SU-DHL-6 (cell line): ENCODE measurements at regions not wholly inside any gene's neighbourhood (a gene's known extent, or its start where the extent isn't known, plus 50 kb on each side); places are given as distances from the start of the nearest gene placed in this dataset.

ENCODE experiments used
- H2AFZ ChIP-seq: fragments of 200-600 bp; sonication (generic); 2 replicates; pipeline ENCODE4 v1.6.1; 2014; ENCODE audit warnings: low read depth, mild to moderate bottlenecking, moderate library complexity, mixed read lengths, antibody characterized with exemption, low read length; ENCODE audit not compliant: severe bottlenecking
- H3F3A ChIP-seq: fragments of 200-600 bp; shearing (Covaris generic); 2 replicates; pipeline ENCODE4 v1.6.0; 2016; ENCODE audit warnings: antibody characterized with exemption, mild to moderate bottlenecking; ENCODE audit not compliant: insufficient read depth
- H3K27ac ChIP-seq: fragments of 200-600 bp; sonication (generic); 2 replicates; pipeline ENCODE4 v1.5.1; 2016; ENCODE audit warnings: low read depth, mild to moderate bottlenecking, low read length, moderate library complexity, mixed read lengths
- H3K27me3 ChIP-seq: fragments of 200-600 bp; sonication (generic), shearing (Covaris generic); 2 replicates; pipeline ENCODE4 v1.6.0; 2014; ENCODE audit warnings: mild to moderate bottlenecking, low read length
- H3K36me3 ChIP-seq: fragments of 200-600 bp; sonication (generic); 2 replicates; pipeline ENCODE4 v1.6.1; 2014; ENCODE audit warnings: mild to moderate bottlenecking, low read length, mixed read lengths
- H3K4me2 ChIP-seq: fragments of 300-600, 200-600 bp; shearing (Covaris generic), sonication (generic); 2 replicates; pipeline ENCODE4 v1.6.0; 2014; ENCODE audit warnings: low read length, low read depth, mild to moderate bottlenecking; ENCODE audit not compliant: poor library complexity, severe bottlenecking
- H3K4me3 ChIP-seq: fragments of 200-600 bp; sonication (generic); 2 replicates; pipeline ENCODE4 v1.5.1; 2014; ENCODE audit warnings: antibody characterized with exemption, low read length, mild to moderate bottlenecking, mixed read lengths; ENCODE audit not compliant: insufficient read depth, poor library complexity, severe bottlenecking
- H3K79me2 ChIP-seq: fragments of 200-600 bp; sonication (generic); 2 replicates; pipeline ENCODE4 v1.6.1; 2014; ENCODE audit warnings: mild to moderate bottlenecking, low read length, moderate library complexity; ENCODE audit not compliant: insufficient read depth
- H3K9ac ChIP-seq: fragments of 200-600 bp; sonication (generic); 2 replicates; pipeline ENCODE4 v1.7.0; 2014; ENCODE audit warnings: mild to moderate bottlenecking, low read length
- H3K9me2 ChIP-seq: fragments of 200-600 bp; sonication (generic); replicated peaks from 2 replicates; pipeline ENCODE4 v1.6.1; 2014; ENCODE audit warnings: low read length; ENCODE audit not compliant: insufficient read depth
- H3K9me3 ChIP-seq: fragments of 200-600 bp; sonication (generic); 2 replicates; pipeline ENCODE4 v1.6.1; 2014; ENCODE audit warnings: low read length, mixed read lengths; ENCODE audit not compliant: insufficient read depth
- H4K20me1 ChIP-seq: fragments of 200-600 bp; sonication (generic); 2 replicates; pipeline ENCODE4 v1.6.1; 2014; ENCODE audit warnings: low read depth, mild to moderate bottlenecking, antibody characterized with exemption, low read length, moderate library complexity, mixed read lengths
- CTCF ChIP-seq: fragments of 200-600 bp; sonication (generic); IDR thresholded peaks from one replicate; pipeline ENCODE4 v1.5.1; 2017; ENCODE audit warnings: antibody characterized with exemption, mild to moderate bottlenecking, low read length, moderate library complexity; ENCODE audit not compliant: insufficient read depth, poor library complexity, severe bottlenecking
- EZH2phosphoT487 ChIP-seq: fragments of 200-600 bp; sonication (generic), shearing (Covaris generic); conservative IDR thresholded peaks from 2 replicates; pipeline ENCODE4 v1.6.1; 2018; ENCODE audit warnings: mild to moderate bottlenecking, antibody characterized with exemption, low read length, moderate library complexity, mixed read lengths

GRCh38 chr3:153602801-153603200 lies 440.8 kb downstream of the RAP2B start:
- no peaks in the 10 kb centered on the region for H3K9me3 ChIP-seq
- H3K9me2 ChIP-seq = no peaks in the 10 kb centered on the region
- no peaks in the 10 kb centered on the region for H3K79me2 ChIP-seq
- H3K4me2 ChIP-seq = no peak overlapping the region
- H3K36me3 ChIP-seq = no peaks in the 10 kb centered on the region; the same call in 1 of the 2 replicates
- no peak overlapping the region for H3K4me3 ChIP-seq
- H3K27ac ChIP-seq = no peak overlapping the region
- no peak overlapping the region for H2AFZ ChIP-seq
- H4K20me1 ChIP-seq = no peaks in the 10 kb centered on the region
- H3F3A ChIP-seq = no peaks in the 10 kb centered on the region
- H3K9ac ChIP-seq = no peak overlapping the region
- no peaks in the 10 kb centered on the region for H3K27me3 ChIP-seq
- TF ChIP-seq CTCF (no peak), EZH2phosphoT487 (no peak)

- Histone ChIP-seq H3K79me2 (no peaks in the 10 kb centered on the region; the same call in 1 of the 2 replicates), H2AFZ (no peak overlapping the region), H3K27me3 (no peaks in the 10 kb centered on the region), H3K9ac (no peak overlapping the region), H3K4me3 (no peak overlapping the region), H3K9me3 (no peaks in the 10 kb centered on the region), H3K27ac (no peak overlapping the region), H3K36me3 (no peaks in the 10 kb centered on the region), H3K4me2 (no peak overlapping the region), H4K20me1 (no peaks in the 10 kb centered on the region), H3K9me2 (no peaks in the 10 kb centered on the region), H3F3A (no peaks in the 10 kb centered on the region)
- TF ChIP-seq EZH2phosphoT487 = no peak
Measured at GRCh38 chr3:153614140-153614539, 452.1 kb downstream of the RAP2B start.

- Histone ChIP-seq H4K20me1 (no peaks in the 10 kb centered on the region), H3K4me2 (no peak overlapping the region), H3K79me2 (no peaks in the 10 kb centered on the region; the same call in 1 of the 2 replicates), H3K27ac (no peak overlapping the region), H2AFZ (no peak overlapping the region), H3K9me2 (no peaks in the 10 kb centered on the region), H3K9ac (no peak overlapping the region), H3K9me3 (no peaks in the 10 kb centered on the region), H3K36me3 (no peaks in the 10 kb centered on the region), H3F3A (no peaks in the 10 kb centered on the region), H3K27me3 (no peaks in the 10 kb centered on the region), H3K4me3 (no peak overlapping the region)
- no peak for TF ChIP-seq EZH2phosphoT487
- TF ChIP-seq CTCF = no peak
Measured at GRCh38 chr3:153614563-153614962, 452.5 kb downstream of the RAP2B start.

- peaks cover 2% of the 10 kb centered on the region; the same call in 1 of the 2 replicates for H3K9me3 ChIP-seq
- H3K4me3 ChIP-seq = no peak overlapping the region
- no peaks in the 10 kb centered on the region; the same call in 1 of the 2 replicates for H3K79me2 ChIP-seq
- no peaks in the 10 kb centered on the region for H3K27me3 ChIP-seq
- H3K27ac ChIP-seq = no peak overlapping the region
- no peak overlapping the region for H3K4me2 ChIP-seq
- TF ChIP-seq EZH2phosphoT487 (no peak), CTCF (no peak)
- H3F3A ChIP-seq = no peaks in the 10 kb centered on the region
- H3K9me2 ChIP-seq = no peaks in the 10 kb centered on the region
- H3K9ac ChIP-seq = no peak overlapping the region
- H2AFZ ChIP-seq = no peak overlapping the region
- H4K20me1 ChIP-seq = no peaks in the 10 kb centered on the region
- peaks cover 7% of the 10 kb centered on the region; the same call in 1 of the 2 replicates for H3K36me3 ChIP-seq
Measured at GRCh38 chr3:153615863-153616262, 453.8 kb downstream of the RAP2B start.
